ENCODE measurements at regions not wholly inside any gene's neighbourhood (a gene's known extent, or its start where the extent isn't known, plus 50 kb on each side); places are given as distances from the start of the nearest gene placed in this dataset.

DNA sequence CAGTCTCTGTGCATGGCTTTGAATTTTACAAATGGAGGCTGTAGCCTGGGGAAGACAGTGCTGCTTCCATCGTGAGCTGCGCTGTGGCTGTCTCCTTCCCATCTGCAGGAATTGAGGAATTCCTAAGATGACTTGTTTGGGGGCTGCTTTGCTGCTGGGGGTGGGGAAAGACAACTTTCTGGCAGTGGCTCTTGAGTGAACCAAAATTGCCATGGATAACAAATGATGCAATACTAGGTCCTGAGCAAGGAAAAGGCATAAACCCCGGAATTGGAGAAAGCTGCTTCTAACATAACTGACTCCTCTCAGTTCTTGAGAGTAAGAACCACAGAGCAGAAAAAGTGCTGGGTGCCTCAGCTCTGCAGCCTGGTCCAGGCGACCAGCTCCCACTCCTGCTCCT is 245.0 kb upstream of the RPL38 start:
- peak; percentile 29 for DNase-seq

DNA sequence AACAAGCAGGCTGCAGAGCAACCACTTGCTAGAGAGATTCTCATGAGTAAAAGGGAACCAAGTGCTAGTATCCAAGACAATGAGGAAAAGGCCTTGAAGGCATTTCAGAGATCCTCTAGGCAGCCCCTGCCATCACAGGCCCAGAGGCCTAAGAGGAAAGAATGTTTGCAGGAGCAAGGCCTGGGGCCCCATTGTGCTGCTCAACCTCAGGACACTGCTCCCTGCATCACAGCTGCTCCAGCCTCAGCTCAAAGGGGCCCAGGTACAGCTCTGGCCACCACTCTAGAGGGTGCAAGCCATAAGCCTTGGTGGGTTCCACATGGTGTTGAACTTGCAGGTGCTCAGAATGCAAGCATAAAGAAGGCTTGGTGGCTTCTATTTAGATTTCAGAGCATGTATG is 243.0 kb upstream of the RPL38 start:
- DNase-seq, result peak; percentile 37

DNA sequence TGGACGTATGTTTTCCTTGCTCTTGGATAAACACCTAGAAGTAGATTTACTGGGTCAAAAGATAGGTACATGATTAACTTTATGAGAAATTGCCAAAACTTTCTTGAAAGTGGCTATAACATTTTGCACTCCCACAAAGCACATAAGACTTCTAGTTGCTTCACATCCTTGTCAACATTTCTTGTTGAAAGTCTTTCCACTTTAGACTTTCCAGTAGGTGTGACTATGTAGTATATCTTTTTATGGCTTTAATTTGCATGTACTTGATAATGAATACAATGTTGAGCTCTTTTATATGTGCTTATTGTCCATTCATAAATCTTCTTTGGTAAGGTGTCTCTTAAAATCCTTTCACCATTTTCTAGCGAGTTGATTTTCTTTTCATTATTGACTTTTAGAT is 241.2 kb upstream of the RPL38 start:
- DNase-seq, result no peak

DNA sequence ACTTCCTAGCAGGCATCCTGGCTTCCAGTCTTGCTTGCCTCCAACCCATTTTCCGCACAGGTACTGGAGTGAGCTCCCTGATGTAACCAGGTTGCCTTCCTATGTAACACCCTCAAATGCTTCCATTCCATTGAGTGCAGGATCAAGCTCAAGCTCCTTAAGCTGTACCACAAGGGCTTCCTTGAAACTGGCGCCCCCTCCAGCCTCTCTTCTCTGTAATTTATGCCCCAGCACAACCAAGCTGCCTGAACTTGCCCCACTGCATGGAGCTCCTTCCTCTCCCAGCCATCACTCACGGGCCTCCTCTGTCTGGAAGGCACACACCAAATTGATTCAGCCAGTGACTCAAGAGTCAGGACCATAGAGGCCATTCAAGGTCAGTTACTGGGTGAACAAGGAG is 234.8 kb upstream of the RPL38 start:
- DNase-seq, result no peak

DNA sequence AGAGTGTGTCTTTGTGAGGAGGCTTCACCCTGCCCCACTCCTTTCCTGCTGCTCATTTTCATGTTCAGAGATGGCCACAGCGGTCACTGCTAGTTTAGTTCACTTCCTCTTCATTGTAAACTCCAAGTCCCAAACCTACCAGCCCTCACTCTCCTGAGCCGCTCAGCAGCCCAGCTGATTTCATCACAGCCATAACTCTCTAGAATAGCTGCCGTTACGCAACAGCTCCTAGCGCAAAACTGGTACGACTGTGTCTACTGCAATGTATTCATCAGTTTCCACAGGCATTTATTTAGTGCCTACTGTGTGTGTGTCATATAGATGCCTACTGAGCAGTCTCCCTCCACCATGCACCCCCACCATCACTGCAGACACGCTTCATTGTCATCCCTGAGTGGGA is 233.5 kb upstream of the RPL38 start:
- no peak for DNase-seq

DNA sequence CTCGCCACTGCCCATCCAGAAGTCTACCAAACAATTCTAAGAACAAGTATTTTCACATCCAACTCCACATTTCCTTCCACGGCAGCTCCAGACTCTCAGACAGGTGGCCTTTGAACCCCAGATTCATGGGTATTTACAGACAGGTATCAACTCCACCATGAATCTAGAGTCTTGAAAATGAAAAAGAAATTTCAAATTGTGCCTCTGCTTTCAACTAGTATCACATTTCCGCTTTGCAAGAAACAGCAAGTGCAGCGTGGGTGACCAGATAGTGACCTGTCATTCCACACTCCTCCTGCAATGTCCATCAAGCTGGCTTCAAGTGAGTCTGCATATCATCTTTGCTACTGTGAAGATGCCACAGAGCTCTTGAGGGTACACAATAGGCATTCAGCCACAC is 232.4 kb upstream of the RPL38 start:
- DNase-seq, result no peak

DNA sequence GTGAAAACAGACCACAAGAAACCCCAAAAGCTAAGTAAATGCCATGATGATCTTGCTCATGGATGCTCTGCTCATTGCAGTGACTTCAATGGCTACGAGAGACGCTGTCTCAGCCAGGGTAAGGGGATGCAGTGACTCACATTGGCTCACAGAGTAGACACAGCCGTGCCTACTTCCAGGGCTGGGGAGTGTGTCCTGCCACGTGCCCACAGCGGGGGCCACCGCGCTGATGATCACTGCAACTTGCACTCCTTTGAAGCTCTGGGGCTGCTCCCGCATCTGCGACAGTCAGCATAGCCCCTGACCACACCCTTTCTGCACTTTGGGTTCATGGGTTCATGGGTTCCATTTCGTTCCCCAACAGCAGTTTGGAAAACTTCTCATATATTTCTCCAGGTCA is 231.4 kb upstream of the RPL38 start:
- no peak for DNase-seq

DNA sequence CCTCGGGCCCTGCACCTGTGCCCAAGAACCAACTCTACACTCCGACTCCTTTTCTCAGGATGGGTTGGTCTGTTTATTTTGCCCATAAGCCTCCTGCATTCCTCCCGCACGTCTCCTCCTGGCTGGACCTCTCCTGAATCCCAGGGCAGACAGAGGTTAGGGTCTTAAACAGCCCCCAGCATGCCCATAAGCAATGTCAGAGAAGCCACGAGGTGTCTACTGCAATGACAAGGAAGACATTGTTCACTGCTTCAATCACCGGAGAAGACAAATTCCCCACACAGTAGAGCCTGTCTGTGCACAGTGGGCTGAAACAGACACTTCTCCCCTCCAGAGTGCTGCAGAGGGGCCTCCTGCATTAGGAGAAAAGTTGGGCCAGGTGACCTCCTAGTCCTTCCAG is 230.6 kb upstream of the RPL38 start:
- peak; percentile 70 for DNase-seq

DNA sequence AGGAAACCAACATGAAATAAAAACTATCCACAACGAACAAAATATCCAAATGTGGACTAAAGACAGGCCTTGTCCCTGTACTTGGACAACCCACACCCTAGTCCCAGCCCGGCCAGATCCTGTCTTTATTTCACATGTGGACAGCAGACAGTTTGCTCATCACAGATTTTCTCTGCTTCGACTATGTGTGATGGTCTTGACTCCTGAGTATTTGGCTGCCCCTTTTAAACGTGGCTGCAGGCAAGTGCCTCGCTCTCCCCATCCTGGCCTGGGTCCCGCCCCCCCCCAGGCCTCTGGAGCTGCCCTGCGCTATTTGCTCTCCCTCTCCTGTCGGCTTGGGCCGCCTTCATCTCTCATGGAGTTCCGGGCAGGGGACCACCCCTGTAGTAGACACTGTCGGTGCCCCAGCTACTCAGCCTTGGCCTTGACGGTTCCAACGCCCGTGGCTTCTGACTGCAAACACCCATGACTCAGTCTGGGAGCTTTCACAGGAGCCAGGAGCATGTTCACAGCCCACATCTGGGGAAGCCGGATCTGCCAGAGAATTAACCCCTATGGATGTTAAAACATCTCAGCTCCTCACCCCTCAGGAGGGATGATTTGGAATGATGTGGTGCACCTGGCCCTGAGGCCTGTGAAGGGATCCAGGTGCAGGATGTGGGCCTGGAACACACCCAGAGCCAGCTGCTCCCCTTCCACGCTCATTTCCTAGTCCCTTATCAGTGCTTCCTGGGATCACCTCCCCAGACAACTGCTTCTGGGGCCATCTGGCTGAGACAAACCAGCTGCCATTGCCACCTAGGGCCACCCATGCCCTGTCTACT is 229.7 kb upstream of the RPL38 start:
- DNase-seq, result peak; percentile 70

DNA sequence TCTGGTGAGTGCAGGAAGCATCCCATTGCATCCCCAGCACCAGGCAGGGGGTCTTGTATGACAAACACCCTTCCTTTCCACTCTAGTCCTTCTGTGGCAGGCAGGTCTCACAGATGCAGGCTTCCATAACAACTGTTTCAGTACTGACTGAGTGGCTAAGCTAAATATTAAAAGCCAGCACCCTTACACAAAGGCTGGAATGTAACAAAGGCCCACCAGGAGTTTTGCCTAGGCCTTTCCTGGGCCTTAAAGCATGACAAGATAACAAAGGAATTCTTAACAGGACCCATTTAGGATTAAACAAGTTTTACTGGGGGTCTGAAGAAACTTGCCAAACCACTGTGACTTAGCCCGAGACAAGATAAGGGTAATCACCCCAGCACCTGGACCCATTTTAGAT is 228.9 kb upstream of the RPL38 start:
- DNase-seq, result peak; percentile 54

DNA sequence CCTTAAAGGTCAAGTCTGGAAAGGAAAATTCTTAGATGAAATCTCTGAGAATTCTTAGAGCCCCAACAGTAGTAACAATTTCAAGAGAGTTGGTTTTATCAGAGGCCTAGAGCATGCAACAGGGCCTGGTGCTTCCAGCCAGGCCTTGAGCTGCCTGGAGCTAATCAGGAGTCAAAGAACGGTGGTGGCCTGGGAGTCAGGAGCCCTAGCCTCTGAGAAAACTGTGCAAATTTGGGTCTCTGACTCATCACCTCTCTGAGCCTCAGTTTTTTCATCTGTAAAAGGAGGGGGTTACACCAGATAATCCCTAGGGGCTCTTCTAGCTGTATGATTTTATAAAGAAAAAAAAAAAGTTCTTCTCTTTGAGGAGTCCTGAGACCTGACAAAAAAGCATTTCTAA is 227.3 kb upstream of the RPL38 start:
- DNase-seq, result peak; percentile 59

DNA sequence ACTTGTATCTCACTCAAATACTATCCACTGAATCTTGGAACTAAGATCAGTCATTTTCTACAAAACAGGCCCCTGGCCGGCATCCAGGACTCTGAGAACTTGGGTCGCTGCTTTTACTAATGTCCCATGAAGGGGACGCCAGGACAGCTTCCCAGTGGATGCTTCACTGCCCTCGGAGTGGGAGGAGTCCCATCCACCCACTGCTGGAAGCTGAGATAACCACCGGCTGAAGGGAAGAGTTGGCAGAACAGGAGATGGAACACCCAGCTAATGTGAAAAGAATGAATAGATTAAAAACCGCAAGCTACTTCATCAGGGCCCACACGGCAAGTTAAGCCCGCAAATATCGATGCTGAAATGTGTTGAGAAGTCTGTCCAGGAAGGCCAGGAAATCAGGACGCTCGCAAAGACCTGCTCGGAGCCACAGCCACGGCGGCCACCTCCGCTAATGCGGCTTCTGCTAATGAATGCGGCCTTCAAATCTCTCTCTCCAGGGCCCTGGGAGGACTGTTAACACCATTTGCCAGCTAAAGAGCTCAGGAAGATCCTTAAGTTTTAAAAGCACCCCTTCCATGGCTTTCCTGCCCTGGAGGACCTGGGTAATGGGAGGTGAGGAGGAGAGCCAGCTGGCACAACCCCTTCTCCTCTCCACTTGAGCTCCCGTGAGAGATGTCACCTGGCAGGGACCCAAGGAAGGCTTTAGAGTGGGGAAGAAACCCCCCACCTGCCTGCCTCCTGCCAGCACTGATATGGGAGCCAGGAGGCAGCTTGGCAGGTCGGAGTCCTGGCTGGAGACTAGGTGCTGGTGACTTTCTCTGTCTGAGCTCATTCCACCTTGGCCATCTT is 226.6 kb upstream of the RPL38 start:
- no peak for DNase-seq

DNA sequence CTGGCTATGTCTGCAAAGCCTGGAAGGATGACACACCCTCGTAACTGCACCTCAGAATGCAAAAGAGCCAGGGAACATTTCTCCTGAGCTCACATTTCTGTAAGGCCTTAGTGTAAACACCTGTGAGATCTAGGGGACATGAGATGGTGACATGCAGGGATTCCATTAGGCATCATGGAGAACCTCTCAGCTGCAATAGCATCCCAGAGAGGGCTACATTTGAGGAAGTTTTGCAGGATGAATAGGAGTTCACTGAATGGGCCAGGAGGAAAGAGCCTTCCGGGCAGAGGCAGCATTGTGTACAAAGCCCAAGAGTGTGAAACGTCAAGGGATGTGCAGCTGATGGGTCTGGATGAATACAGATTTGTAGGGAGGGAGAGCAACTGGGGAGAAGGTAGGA is 223.0 kb upstream of the RPL38 start:
- no peak for DNase-seq

DNA sequence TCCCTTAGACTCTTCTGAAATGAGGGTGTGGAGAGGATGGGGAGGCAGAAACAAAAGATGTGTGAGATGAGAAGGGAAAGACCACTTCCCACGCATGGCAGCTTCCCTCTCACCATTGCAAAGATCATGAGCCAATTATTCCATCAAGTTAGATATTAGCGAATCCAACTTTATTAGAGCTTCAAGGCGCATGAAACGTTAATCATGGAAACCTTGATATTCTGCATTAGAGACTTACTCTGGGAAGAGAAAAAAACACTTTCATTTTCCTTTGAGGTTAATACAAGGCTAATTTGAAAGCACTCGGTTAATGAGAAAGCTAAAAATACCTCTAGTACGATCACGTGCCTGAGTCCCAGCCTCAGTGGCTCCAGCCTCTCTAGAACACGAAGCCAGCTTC is 220.6 kb upstream of the RPL38 start:
- no peak for DNase-seq

DNA sequence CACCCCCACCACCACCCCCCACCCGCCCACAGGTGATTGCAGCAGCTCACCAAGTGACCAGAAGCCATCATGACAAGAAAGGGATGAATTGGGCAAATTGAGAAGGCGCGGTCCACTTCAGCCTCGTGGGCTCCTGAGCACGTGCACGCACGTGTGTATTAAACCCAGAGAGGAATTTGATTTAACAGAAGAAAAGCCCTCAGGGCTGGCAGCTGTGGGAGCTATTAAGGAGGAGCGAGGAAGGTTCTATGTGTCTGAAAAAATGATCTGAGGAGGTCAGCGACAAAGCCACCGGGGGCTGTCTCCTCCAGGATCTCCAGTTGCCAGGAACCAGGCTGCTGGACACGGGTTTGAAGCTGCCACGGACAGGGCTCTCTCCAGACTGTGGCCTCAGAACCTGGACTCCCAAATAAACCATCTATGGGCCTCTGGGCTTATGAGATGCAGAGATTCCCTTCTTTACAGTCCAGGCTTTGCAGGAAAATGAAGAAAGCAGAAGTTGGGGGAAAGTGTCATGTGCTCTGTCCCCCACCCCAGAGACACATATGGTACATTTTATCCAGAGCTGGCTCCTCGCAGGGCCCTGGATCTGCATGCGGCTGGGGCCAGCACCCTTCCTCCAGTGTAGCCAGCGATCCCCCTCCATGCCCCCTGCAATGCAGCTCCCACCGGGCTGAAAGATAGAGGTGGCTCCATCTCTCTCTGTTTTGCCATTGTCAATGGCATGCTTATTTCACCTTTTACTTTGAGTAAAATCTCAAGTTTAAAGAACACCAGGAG is 219.7 kb upstream of the RPL38 start:
- DNase-seq, result no peak

DNA sequence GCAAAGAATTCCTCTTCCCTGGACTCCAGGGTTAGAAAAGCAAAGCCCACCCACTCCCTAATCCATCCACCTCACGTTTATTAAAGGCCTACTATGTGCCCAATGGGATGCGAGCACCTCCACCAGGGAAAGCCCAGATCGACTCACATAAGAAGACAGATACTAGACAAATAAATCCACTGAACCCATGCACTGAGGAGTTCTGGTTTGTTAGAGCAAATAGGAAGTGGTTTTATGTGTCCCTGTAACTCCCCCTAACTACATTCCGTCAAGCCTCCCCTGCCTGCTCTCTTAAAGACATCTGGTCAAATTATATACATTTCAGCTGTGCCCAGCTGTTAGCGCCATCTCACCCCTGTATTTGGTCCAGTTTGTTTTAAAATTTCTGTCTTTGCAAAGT is 218.5 kb upstream of the RPL38 start:
- DNase-seq, result no peak

DNA sequence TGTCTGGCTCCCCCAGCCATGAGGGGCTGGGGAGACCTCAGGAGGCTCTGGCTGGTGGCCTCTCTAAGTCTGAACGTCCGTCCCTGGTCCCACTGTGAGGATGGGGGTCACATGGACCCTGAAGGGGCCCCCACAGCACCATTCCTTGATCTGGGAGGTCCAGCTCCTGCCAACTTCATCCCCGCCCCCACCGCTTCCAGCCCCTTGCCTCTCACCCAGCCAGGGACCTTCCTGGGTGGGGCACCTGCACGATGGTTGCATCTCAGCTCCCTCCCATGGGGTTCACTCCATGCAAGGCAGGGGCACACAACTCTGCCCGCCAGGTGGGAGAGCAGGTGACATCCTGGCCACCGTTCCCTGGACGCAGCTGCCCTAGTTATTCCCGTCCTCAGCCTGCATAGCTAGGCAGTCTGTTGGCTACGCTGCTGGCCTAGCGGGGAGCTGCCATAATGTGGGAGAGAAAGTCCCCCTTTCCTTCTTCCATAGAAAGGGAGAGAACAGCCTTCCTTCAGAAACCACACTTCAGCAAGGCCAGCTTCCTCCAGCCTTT is 217.9 kb upstream of the RPL38 start:
- no peak for DNase-seq

DNA sequence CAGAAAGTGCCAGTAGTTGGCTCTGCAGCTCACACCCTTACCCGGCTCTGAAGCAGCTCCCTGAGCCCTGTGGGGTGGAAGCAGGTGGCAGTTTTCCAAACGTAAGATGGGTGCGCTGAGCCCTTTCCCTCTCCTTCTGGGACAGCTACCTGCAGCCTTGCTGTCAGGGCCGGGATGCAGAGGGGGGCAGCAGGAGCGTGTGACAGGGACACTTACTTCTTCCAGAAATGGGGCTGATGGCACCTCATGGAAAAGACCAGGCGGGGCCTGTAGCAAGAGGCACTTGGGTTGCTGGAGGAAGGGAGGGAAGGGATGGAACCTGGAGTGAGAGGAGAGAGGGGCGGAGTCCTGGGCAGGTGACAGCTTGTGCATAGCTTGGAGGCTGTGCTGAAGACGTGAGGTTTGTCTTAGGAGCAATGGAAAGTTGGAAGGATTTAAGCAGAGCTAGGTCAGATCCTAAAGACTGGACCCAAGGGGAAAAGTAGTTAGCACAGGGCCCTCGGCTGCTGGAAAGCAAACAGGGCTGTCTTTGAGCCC is 216.8 kb upstream of the RPL38 start:
- DNase-seq, result peak; percentile 54

DNA sequence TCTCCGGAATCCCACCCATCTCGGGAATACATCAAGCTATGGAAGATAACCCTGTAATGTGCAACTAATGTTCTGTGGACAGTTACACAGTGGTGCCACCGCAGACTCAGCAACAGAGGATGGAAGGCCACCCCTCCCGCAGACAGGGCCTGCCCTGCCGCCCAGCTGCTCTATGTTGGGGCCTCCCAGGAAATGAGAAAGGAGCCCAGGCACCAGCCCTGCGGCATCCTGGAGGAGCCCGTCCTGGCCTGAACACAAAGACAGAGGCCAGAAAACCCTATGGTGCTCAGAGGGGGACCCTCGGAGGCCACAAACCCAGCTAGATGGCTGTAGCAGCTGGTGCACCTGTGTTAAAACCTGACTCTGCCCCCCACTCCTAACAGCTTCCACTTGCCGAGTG is 216.1 kb upstream of the RPL38 start:
- DNase-seq, result no peak

DNA sequence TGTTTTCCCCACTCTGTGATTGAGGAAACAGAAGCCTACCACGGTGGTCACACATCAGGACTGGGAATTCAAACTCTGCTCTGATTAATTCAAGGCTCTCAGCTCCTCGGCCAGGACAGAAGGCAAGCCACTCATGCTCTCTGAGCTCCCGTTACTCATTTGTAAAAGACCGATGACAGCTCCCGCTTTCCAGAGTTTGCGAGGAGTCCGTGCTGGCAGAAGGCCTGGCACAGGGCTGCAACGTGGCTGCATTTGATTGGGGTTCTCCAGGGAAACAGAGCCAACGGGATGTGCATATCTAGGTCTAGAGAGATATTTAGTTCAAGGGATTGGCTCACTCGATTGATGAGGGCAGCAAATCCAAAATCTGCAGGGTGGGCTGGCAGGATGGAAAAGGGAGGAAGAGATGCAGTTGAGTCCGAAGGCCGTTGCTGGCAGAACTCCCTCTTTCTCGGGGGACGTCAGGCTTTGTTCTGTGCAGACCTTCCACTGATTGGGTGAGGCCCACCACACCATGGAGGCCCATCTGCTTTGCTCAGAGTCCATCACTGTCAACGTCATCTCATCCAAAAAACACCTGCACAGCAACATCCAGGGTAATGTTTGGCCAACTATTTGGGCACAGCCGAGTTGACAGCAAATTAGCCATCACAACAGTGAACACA is 215.5 kb upstream of the RPL38 start:
- DNase-seq, result no peak

DNA sequence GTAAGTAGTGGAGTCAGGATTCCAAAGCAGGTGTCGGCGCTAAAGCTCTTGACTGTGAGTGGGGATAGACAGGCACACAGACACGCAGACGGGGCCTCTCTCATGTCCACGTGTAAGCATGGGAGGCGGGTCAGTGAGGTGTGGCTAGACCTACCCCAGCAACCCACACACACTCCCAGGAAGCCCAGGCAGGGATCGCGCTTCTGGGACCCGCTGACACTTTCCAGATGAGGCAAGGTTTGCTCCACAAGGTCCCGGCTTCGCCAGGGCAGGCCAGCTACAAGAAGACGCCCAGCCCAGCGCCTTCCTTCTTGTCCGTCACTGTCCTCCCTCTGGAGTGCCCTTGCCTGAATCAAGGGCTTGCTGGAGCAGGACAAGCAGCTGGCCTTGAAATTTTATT is 213.8 kb upstream of the RPL38 start:
- no peak for DNase-seq

DNA sequence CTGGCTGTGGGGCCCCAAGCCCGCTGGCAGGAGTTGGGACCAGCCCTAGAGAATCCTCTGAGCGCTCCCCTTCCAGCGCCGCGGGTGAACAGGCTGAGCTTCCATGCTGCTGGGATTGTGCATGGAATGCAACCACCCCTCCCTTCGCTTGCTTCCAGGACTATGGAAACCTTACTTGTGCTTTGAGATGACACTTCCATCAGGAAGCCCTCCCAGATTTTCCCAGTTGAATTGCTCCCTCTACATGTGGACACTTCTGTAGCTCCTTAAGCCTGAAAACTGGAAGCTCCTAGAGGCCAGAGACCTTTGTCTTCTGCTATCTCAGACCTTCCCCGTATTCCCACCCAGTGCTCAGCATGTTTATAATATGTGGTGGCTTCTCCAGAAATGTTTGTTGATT is 213.2 kb upstream of the RPL38 start:
- DNase-seq, result no peak

Data from islet precursor cell (in vitro differentiated cells).